H9 (cell line): ENCODE measurements at regions not wholly inside any gene's neighbourhood (a gene's known extent, or its start where the extent isn't known, plus 50 kb on each side); places are given as distances from the start of the nearest gene placed in this dataset.

ENCODE experiments used
- DNase-seq: peaks from one replicate; pipeline ENCODE4 v3.0.0-alpha.2; 2017
- H2AFZ ChIP-seq: one replicate; pipeline ENCODE4 v1.6.1; 2013; ENCODE audit warnings: mild to moderate bottlenecking, low read length, control low read depth, moderate library complexity
- H2AK5ac ChIP-seq: 2 replicates; pipeline ENCODE4 v1.6.1; 2013; ENCODE audit warnings: low read length, control low read depth, mixed read lengths; ENCODE audit not compliant: insufficient read length
- H2BK120ac ChIP-seq: one replicate; pipeline ENCODE4 v1.6.1; 2013; ENCODE audit warnings: low read depth, mild to moderate bottlenecking, low read length, control low read depth, inconsistent platforms; ENCODE audit not compliant: poor library complexity, severe bottlenecking
- H2BK12ac ChIP-seq: 2 replicates; pipeline ENCODE4 v1.6.1; 2013; ENCODE audit warnings: low read length, control low read depth, mixed read lengths, low read depth; ENCODE audit not compliant: insufficient read length
- H2BK15ac ChIP-seq: 2 replicates; pipeline ENCODE4 v1.6.1; 2013; ENCODE audit warnings: low read depth, low read length, control low read depth
- H2BK20ac ChIP-seq: one replicate; pipeline ENCODE4 v1.6.1; 2013; ENCODE audit warnings: low read depth, mild to moderate bottlenecking, low read length, control low read depth, inconsistent platforms; ENCODE audit not compliant: poor library complexity, severe bottlenecking
- H2BK5ac ChIP-seq: 2 replicates; pipeline ENCODE4 v1.6.1; 2013; ENCODE audit warnings: low read length, control low read depth, mixed read lengths; ENCODE audit not compliant: insufficient read length
- H3K14ac ChIP-seq: 2 replicates; pipeline ENCODE4 v1.6.1; 2013; ENCODE audit warnings: low read length, control low read depth; ENCODE audit not compliant: insufficient read depth
- H3K18ac ChIP-seq: 2 replicates; pipeline ENCODE4 v1.6.1; 2013; ENCODE audit warnings: low read depth, mild to moderate bottlenecking, mixed read lengths, low read length, control low read depth; ENCODE audit not compliant: insufficient read length
- H3K23ac ChIP-seq: 2 replicates; pipeline ENCODE4 v1.6.1; 2013; ENCODE audit warnings: low read length, control low read depth, mixed read lengths, low read depth; ENCODE audit not compliant: insufficient read length
- H3K23me2 ChIP-seq: 2 replicates; pipeline ENCODE4 v1.6.1; 2013; ENCODE audit warnings: low read depth, mild to moderate bottlenecking, mixed read lengths, low read length, control low read depth; ENCODE audit not compliant: insufficient read length, poor library complexity, severe bottlenecking
- H3K27ac ChIP-seq: 2 replicates; pipeline ENCODE4 v1.5.1; 2013; ENCODE audit warnings: low read length, control low read depth, mixed read lengths, low read depth; ENCODE audit not compliant: insufficient read length
- H3K27me3 ChIP-seq: 2 replicates; pipeline ENCODE4 v1.6.1; 2013; ENCODE audit warnings: low read length, control low read depth, inconsistent platforms; ENCODE audit not compliant: insufficient read depth
- H3K4ac ChIP-seq: 2 replicates; pipeline ENCODE4 v1.6.1; 2013; ENCODE audit warnings: low read depth, mild to moderate bottlenecking, control low read depth, inconsistent platforms, low read length, moderate library complexity
- H3K4me1 ChIP-seq: 2 replicates; pipeline ENCODE4 v1.6.1; 2013; ENCODE audit warnings: low read length, control low read depth, inconsistent platforms; ENCODE audit not compliant: insufficient read depth
- H3K4me2 ChIP-seq: 2 replicates; pipeline ENCODE4 v1.6.1; 2013; ENCODE audit warnings: low read length, control low read depth, mixed read lengths; ENCODE audit not compliant: insufficient read length, insufficient read depth
- H3K56ac ChIP-seq: 2 replicates; pipeline ENCODE4 v1.6.1; 2013; ENCODE audit warnings: low read depth, mild to moderate bottlenecking, mixed read lengths, low read length, control low read depth; ENCODE audit not compliant: insufficient read length
- H3K79me1 ChIP-seq: 2 replicates; pipeline ENCODE4 v1.6.1; 2013; ENCODE audit warnings: low read depth, mild to moderate bottlenecking, moderate library complexity, low read length, control low read depth, inconsistent platforms; ENCODE audit not compliant: insufficient read depth, poor library complexity, severe bottlenecking
- H3K79me2 ChIP-seq: 2 replicates; pipeline ENCODE4 v1.6.1; 2013; ENCODE audit warnings: low read length, control low read depth, inconsistent platforms; ENCODE audit not compliant: insufficient read depth
- H3K9ac ChIP-seq: 2 replicates; pipeline ENCODE4 v1.6.1; 2013; ENCODE audit warnings: low read length, control low read depth, mixed read lengths; ENCODE audit not compliant: insufficient read length; ENCODE audit errors: extremely low read depth
- H3K9me3 ChIP-seq: one replicate; pipeline ENCODE4 v1.6.1; 2013; ENCODE audit warnings: low read depth, low read length, inconsistent platforms; ENCODE audit not compliant: control insufficient read depth
- H3T11ph ChIP-seq: one replicate; pipeline ENCODE4 v1.6.1; 2013; ENCODE audit warnings: mild to moderate bottlenecking, low read length, control low read depth, inconsistent platforms
- H4K20me1 ChIP-seq: one replicate; pipeline ENCODE4 v1.6.1; 2013; ENCODE audit not compliant: control insufficient read depth, insufficient read length, insufficient read depth
- H4K5ac ChIP-seq: 2 replicates; pipeline ENCODE4 v1.6.1; 2013; ENCODE audit warnings: low read depth, mild to moderate bottlenecking, mixed read lengths, low read length, control low read depth; ENCODE audit not compliant: insufficient read length
- H4K8ac ChIP-seq: replicated peaks from 2 replicates; pipeline ENCODE4 v1.6.1; 2013; ENCODE audit warnings: low read length, control low read depth, mixed read lengths, low read depth; ENCODE audit not compliant: insufficient read length
- H4K91ac ChIP-seq: 2 replicates; pipeline ENCODE4 v1.6.1; 2013; ENCODE audit warnings: low read depth, mild to moderate bottlenecking, moderate library complexity, mixed read lengths, low read length, control low read depth; ENCODE audit not compliant: insufficient read length
- H3K27ac Mint-ChIP-seq, 3 experiments: 2 replicates in 2 of 3; 3 replicates in 1 of 3; pipeline ENCODE4 v1.8.0; 2020 to 2021; ENCODE audit warnings: mixed read lengths in 3 of 3, mild to moderate bottlenecking in 1 of 3, moderate library complexity in 1 of 3
- H3K27me3 Mint-ChIP-seq: 2 replicates; pipeline ENCODE4 v1.8.0; 2021; ENCODE audit warnings: low read depth, mild to moderate bottlenecking, moderate library complexity, mixed read lengths
- H3K36me3 Mint-ChIP-seq, 3 experiments: 2 replicates in 2 of 3; 3 replicates in 1 of 3; pipeline ENCODE4 v1.8.0; 2020 to 2021; ENCODE audit warnings: low read depth in 3 of 3, mixed read lengths in 3 of 3; ENCODE audit not compliant: insufficient read depth in 1 of 3
- H3K4me1 Mint-ChIP-seq, 2 experiments: 2 replicates each; pipeline ENCODE4 v1.8.0; 2020; ENCODE audit warnings: mixed read lengths in 2 of 2
- H3K4me3 Mint-ChIP-seq, 2 experiments: 2 replicates in 1 of 2; 3 replicates in 1 of 2; pipeline ENCODE4 v1.8.0; 2020 to 2021; ENCODE audit warnings: mild to moderate bottlenecking in 2 of 2, mixed read lengths in 2 of 2, moderate library complexity in 1 of 2
- H3K9me3 Mint-ChIP-seq, 2 experiments: 2 replicates in 1 of 2; 3 replicates in 1 of 2; pipeline ENCODE4 v1.8.0; 2020; ENCODE audit warnings: mild to moderate bottlenecking in 2 of 2, mixed read lengths in 2 of 2, moderate library complexity in 1 of 2
- WGBS: extraction: QIAGEN DNeasy Blood & Tissue Kit; methylation state at CpG from one replicate; pipeline ENCODE4 v1.1.7; 2013; ENCODE audit warnings: missing lambda C conversion rate, low lambda C conversion rate, mixed read lengths; ENCODE audit not compliant: insufficient read length; ENCODE audit errors: extremely low coverage; 5-methylcytosine and 5-hydroxymethylcytosine counted together
- TF ChIP-seq, protein P1 (sequence below): fragments of 200-600 bp; sonication (generic); conservative IDR thresholded peaks from 3 replicates; pipeline ENCODE4 v1.8.0; 2021; ENCODE audit warnings: antibody characterized with exemption, mild to moderate bottlenecking

DNA sequence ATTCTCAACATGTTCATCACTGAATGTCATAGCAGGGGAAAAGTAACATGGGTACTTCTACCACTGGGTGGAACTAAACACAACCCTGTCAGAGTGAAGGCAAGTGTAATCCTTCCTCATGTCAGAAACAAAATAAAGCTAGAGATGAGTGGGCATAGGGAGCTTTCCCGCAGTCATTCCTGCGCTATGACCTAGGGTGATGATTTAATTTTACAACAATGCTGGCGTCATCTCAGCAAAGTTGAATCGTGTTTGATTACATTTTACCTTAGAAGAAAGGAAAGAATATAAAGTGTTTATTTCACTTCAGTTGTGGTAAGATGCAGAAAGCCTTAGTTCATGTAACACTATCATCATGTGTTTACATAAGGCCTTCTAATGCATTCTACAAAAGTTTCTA is 355.6 kb downstream of the METTL15 start:
- Histone ChIP-seq H3T11ph (no peak overlapping the region), H3K79me2 (no peaks in the 10 kb centered on the region), H3K9me3 (no peaks in the 10 kb centered on the region), H2AK5ac (no peak overlapping the region), H3K23ac (no peak overlapping the region), H2BK20ac (no peak overlapping the region), H2BK120ac (no peak overlapping the region), H3K14ac (no peak overlapping the region), H3K18ac (no peak overlapping the region), H4K8ac (no peak overlapping the region), H2BK12ac (no peak overlapping the region), H2BK15ac (no peak overlapping the region), H3K56ac (no peak overlapping the region), H3K4ac (no peak overlapping the region), H4K91ac (no peak overlapping the region), H3K27me3 (no peaks in the 10 kb centered on the region), H2AFZ (no peak overlapping the region), H4K20me1 (no peaks in the 10 kb centered on the region), H3K23me2 (no peaks in the 10 kb centered on the region), H3K4me2 (no peak overlapping the region), H3K79me1 (no peaks in the 10 kb centered on the region), H3K4me1 (no peaks in the 10 kb centered on the region), H3K9ac (no peak overlapping the region), H2BK5ac (no peak overlapping the region), H4K5ac (no peak overlapping the region), H3K27ac (no peak overlapping the region)
- Mint-ChIP-seq H3K36me3 (no peaks in the 10 kb centered on the region), H3K4me3 (no peak overlapping the region), H3K9me3 (no peaks in the 10 kb centered on the region), H3K27ac (no peak overlapping the region), H3K4me1 (no peaks in the 10 kb centered on the region; a peak in 1 of 4 replicates), H3K27me3 (no peaks in the 10 kb centered on the region)
- no peak for DNase-seq
- no CpG with 5 or more reads among the region's 4 CpGs for WGBS
- TF ChIP-seq, protein P1, sequence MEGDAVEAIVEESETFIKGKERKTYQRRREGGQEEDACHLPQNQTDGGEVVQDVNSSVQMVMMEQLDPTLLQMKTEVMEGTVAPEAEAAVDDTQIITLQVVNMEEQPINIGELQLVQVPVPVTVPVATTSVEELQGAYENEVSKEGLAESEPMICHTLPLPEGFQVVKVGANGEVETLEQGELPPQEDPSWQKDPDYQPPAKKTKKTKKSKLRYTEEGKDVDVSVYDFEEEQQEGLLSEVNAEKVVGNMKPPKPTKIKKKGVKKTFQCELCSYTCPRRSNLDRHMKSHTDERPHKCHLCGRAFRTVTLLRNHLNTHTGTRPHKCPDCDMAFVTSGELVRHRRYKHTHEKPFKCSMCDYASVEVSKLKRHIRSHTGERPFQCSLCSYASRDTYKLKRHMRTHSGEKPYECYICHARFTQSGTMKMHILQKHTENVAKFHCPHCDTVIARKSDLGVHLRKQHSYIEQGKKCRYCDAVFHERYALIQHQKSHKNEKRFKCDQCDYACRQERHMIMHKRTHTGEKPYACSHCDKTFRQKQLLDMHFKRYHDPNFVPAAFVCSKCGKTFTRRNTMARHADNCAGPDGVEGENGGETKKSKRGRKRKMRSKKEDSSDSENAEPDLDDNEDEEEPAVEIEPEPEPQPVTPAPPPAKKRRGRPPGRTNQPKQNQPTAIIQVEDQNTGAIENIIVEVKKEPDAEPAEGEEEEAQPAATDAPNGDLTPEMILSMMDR = no peak
